ENCODE measurements at regions not wholly inside any gene's neighbourhood (a gene's known extent, or its start where the extent isn't known, plus 50 kb on each side); places are given as distances from the start of the nearest gene placed in this dataset.

GRCh38 chr6:97630604-97631003 is 347.6 kb upstream of the MMS22L start:
- TF ChIP-seq, protein P1, sequence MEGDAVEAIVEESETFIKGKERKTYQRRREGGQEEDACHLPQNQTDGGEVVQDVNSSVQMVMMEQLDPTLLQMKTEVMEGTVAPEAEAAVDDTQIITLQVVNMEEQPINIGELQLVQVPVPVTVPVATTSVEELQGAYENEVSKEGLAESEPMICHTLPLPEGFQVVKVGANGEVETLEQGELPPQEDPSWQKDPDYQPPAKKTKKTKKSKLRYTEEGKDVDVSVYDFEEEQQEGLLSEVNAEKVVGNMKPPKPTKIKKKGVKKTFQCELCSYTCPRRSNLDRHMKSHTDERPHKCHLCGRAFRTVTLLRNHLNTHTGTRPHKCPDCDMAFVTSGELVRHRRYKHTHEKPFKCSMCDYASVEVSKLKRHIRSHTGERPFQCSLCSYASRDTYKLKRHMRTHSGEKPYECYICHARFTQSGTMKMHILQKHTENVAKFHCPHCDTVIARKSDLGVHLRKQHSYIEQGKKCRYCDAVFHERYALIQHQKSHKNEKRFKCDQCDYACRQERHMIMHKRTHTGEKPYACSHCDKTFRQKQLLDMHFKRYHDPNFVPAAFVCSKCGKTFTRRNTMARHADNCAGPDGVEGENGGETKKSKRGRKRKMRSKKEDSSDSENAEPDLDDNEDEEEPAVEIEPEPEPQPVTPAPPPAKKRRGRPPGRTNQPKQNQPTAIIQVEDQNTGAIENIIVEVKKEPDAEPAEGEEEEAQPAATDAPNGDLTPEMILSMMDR (IDR thresholded peaks at IDR 0.05; ENCODE audit: low read depth, low read length, poor library complexity, severe bottlenecking) = no peak
- no peak for TF ChIP-seq EZH2phosphoT487 (IDR thresholded peaks at IDR 0.05; ENCODE audit: borderline replicate concordance, low read length)
